ENCODE measurements at regions not wholly inside any gene's neighbourhood (a gene's known extent, or its start where the extent isn't known, plus 50 kb on each side); places are given as distances from the start of the nearest gene placed in this dataset.

- TF ChIP-seq CTCF (IDR thresholded peaks at IDR 0.05; ENCODE audit: insufficient read depth, low read length) (no peak), POLR2AphosphoS5 (IDR thresholded peaks at IDR 0.05; ENCODE audit: low read depth) (no peak), REST (IDR thresholded peaks at IDR 0.05; ENCODE audit: insufficient replicate concordance, low read depth) (no peak)
These were observed 200.9 kb upstream of the MIR17HG start for GRCh38 chr13:91146601-91147000.
